ENCODE measurements at regions not wholly inside any gene's neighbourhood (a gene's known extent, or its start where the extent isn't known, plus 50 kb on each side); places are given as distances from the start of the nearest gene placed in this dataset.

- TF ChIP-seq CTCF (IDR thresholded peaks at IDR 0.05) (no peak), ZFX (IDR thresholded peaks at IDR 0.05; ENCODE audit: borderline replicate concordance) (no peak)
Measured at GRCh38 chr11:27806122-27806521, 105.9 kb upstream of the BDNF start.
